C4-2B (cell line): ENCODE measurements at regions not wholly inside any gene's neighbourhood (a gene's known extent, or its start where the extent isn't known, plus 50 kb on each side); places are given as distances from the start of the nearest gene placed in this dataset.

Experiments used
- H3K27ac ChIP-seq: fragments of 450-650 bp; 2 replicates; pipeline ENCODE4 v1.5.1; 2017
- ZFX ChIP-seq: fragments of 450-650 bp; IDR thresholded peaks from 2 replicates; pipeline ENCODE4 v1.6.1; 2017
- TF ChIP-seq, protein P1 (sequence below): fragments of 450-650 bp; conservative IDR thresholded peaks from 2 replicates; pipeline ENCODE4 v1.5.1; 2017; ENCODE audit warnings: mild to moderate bottlenecking

DNA sequence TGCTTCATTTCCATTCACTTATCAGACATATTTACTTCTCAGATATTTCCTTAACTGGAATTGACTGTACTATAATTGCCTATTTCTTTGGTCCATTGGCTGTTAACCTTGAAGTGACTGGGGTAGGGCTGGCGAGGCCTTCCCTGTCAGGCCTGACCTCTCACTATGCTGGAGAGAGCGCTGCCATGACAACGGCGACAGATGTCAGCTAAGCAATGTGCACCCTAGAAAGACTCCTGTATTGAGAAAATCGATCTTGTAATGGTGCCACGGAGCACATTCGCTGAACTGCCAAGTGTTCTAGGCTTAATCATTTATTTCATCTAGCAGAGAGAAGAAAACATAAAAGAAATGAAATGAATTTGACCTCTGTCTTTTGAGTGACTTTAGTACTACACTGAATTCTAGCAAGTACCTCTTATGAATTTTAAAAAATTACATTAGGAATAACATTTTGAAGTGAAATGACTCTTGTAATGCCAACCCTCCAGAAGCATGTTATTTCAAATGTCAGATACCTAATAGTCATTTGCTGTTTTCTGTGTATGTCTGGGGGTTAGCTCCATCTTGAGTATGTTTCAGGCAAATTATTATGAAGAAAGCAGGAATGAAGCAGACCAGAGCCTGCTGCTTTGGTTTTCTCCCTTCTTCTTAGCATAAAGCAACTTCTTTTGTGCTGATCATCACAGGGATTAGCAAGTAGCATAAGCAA lies 148.0 kb downstream of the SNX10 start:
- no peak for TF ChIP-seq ZFX
- TF ChIP-seq, protein P1, sequence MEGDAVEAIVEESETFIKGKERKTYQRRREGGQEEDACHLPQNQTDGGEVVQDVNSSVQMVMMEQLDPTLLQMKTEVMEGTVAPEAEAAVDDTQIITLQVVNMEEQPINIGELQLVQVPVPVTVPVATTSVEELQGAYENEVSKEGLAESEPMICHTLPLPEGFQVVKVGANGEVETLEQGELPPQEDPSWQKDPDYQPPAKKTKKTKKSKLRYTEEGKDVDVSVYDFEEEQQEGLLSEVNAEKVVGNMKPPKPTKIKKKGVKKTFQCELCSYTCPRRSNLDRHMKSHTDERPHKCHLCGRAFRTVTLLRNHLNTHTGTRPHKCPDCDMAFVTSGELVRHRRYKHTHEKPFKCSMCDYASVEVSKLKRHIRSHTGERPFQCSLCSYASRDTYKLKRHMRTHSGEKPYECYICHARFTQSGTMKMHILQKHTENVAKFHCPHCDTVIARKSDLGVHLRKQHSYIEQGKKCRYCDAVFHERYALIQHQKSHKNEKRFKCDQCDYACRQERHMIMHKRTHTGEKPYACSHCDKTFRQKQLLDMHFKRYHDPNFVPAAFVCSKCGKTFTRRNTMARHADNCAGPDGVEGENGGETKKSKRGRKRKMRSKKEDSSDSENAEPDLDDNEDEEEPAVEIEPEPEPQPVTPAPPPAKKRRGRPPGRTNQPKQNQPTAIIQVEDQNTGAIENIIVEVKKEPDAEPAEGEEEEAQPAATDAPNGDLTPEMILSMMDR: no peak
- no peak overlapping the region for H3K27ac ChIP-seq

- H3K27ac ChIP-seq: no peak overlapping the region
- TF ChIP-seq, protein P1: no peak
- no peak for TF ChIP-seq ZFX
Observed at GRCh38 chr7:26440233-26441001, 148.8 kb downstream of the SNX10 start.

DNA sequence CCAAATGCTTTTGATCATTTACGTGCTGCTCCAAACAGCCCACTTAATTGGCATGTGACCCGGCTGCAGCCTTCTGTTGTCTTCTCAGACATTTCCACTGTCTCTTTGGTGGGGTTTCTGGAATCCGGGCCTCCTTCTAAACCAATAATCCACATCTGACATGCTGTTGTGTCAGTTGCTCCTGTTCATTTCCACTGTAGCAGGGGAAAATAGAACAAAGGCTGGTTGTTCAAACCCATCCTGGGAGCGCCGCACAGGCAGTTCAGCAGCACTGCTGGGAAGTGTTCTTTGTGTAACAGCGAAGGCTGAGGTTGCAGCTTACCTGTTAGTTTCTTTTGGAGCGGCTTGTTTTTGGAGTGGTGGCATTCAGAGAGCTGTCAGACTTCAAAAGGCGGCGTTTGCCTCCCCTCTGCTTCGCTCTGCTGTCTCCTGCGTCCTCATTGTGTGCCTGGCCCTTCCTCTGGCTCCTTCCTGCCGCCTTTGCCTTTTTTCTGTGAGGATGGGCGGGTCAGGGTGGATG lies 149.4 kb downstream of the SNX10 start:
- TF ChIP-seq, protein P1: no peak
- no peak for TF ChIP-seq ZFX
- no peak overlapping the region for H3K27ac ChIP-seq

DNA sequence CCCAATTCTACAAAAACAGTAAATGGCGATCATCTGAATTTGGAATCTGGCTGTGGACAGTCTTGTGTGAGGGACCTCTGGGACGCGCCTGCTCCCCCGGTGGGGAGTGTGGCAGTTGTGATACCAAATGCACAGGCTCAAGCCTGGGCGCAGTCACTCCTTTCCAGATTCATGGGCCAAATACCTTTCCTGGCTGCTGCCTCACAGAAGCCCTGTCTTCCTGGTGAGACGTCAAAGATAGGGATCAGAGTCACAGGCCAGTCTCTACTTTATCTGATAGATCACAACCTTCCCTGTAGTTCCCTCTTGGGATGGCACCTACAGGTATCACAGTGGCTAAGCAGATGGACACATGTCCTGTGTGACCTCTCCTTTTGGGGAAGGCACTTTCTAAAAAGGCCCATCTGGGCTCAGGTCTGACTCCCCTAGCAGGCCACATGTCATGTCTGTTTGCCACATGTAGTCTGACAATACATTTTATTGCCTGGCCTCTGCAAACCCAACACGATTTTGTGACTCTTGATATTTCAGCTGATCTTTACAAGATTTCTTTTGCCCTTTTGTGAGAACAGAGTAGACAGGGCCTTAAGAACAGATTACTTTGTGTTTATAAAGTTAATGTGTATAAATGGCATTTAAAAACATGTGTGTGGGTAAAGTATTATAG lies 150.1 kb downstream of the SNX10 start:
- no peak overlapping the region for H3K27ac ChIP-seq
- TF ChIP-seq, protein P1: no peak
- no peak for TF ChIP-seq ZFX

DNA sequence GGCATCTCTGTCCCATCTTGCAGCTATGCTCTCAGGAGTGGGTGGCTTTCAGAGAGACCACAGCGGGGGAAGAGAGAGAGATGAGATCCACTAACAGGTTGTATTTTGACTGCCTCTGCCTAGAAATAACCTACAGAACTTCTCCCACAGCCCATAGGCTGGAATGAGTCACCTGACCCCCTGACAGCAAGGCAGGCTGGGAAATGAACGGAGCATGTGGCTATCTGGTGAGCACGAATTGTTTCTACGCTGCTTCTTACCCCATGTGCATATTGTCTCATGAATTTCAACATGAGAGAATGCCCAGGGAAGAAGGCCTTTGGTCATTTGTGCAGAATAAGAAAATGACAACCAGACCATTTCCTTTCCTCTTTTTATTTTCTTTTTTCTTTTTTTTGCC lies 151.3 kb downstream of the SNX10 start:
- TF ChIP-seq ZFX: no peak
- no peak overlapping the region for H3K27ac ChIP-seq

GRCh38 chr7:26443751-26444150 lies 152.1 kb downstream of the SNX10 start:
- TF ChIP-seq, protein P1: no peak
- TF ChIP-seq ZFX: no peak
- H3K27ac ChIP-seq: no peak overlapping the region

- H3K27ac ChIP-seq: no peak overlapping the region
- TF ChIP-seq, protein P1: no peak
Observed at GRCh38 chr7:26444555-26444954, 152.9 kb downstream of the SNX10 start.
